ENCODE measurements at regions not wholly inside any gene's neighbourhood (a gene's known extent, or its start where the extent isn't known, plus 50 kb on each side); places are given as distances from the start of the nearest gene placed in this dataset.
A peak's percentile ranks its signal among the peaks of the same experiment; 100 is the strongest.
"Not testable (repeated sequence)": the region's sequence is repeated elsewhere in the genome, so short reads cannot be mapped to it uniquely, and the experiment has no call there.

- DNase-seq (ENCODE audit: low read depth in 4 of 4, low spot score in 2 of 4) = no peak
These were observed 159.9 kb upstream of the FBXL17 start for GRCh38 chr5:108541836-108542235.

GRCh38 chr5:108536321-108536720, 154.4 kb upstream of the FBXL17 start:
- no peak for DNase-seq (ENCODE audit: low read depth in 4 of 4, low spot score in 2 of 4)

- not testable (repeated sequence) for DNase-seq (ENCODE audit: low read depth in 4 of 4, low spot score in 2 of 4)
These were observed 150.2 kb upstream of the FBXL17 start for GRCh38 chr5:108532129-108532445.

- no peak for DNase-seq (ENCODE audit: low read depth in 4 of 4, low spot score in 2 of 4)
These were observed 149.7 kb upstream of the FBXL17 start for GRCh38 chr5:108531367-108532128.

GRCh38 chr5:108530706-108531105, 148.8 kb upstream of the FBXL17 start:
- no peak for DNase-seq (ENCODE audit: low read depth in 4 of 4, low spot score in 2 of 4)

GRCh38 chr5:108529381-108529780, 147.5 kb upstream of the FBXL17 start:
- DNase-seq (ENCODE audit: low read depth in 4 of 4, low spot score in 2 of 4) = no peak

- DNase-seq (ENCODE audit: low read depth in 4 of 4, low spot score in 2 of 4) = no peak
These were observed 146.8 kb upstream of the FBXL17 start for GRCh38 chr5:108528655-108529054.

GRCh38 chr5:108524564-108524963, 142.7 kb upstream of the FBXL17 start:
- DNase-seq (ENCODE audit: low read depth in 4 of 4, low spot score in 2 of 4) = no peak

GRCh38 chr5:108523360-108523759, 141.5 kb upstream of the FBXL17 start:
- no peak for DNase-seq (ENCODE audit: low read depth in 4 of 4, low spot score in 2 of 4)

- DNase-seq (ENCODE audit: low read depth in 4 of 4, low spot score in 2 of 4) = peak in 3 of 4 donors; percentile 19 to 41 (median 23)
These were observed 140.1 kb upstream of the FBXL17 start for GRCh38 chr5:108521841-108522506.

- DNase-seq (ENCODE audit: low read depth in 4 of 4, low spot score in 2 of 4) = no peak
These were observed 139.3 kb upstream of the FBXL17 start for GRCh38 chr5:108521011-108521700.

GRCh38 chr5:108516785-108517184, 134.9 kb upstream of the FBXL17 start:
- DNase-seq (ENCODE audit: low read depth in 4 of 4, low spot score in 2 of 4) = no peak

GRCh38 chr5:108515517-108516105, 133.7 kb upstream of the FBXL17 start:
- DNase-seq (ENCODE audit: low read depth in 4 of 4, low spot score in 2 of 4) = no peak

- no peak for DNase-seq (ENCODE audit: low read depth in 4 of 4, low spot score in 2 of 4)
These were observed 127.1 kb upstream of the FBXL17 start for GRCh38 chr5:108508979-108509378.

- DNase-seq (ENCODE audit: low read depth in 4 of 4, low spot score in 2 of 4) = no peak
These were observed 125.7 kb upstream of the FBXL17 start for GRCh38 chr5:108507631-108508030.

- DNase-seq (ENCODE audit: low read depth in 4 of 4, low spot score in 2 of 4) = no peak
These were observed 123.7 kb upstream of the FBXL17 start for GRCh38 chr5:108505608-108506007.

- no peak for DNase-seq (ENCODE audit: low read depth in 4 of 4, low spot score in 2 of 4)
These were observed 123.1 kb upstream of the FBXL17 start for GRCh38 chr5:108504974-108505373.

GRCh38 chr5:108503986-108504385, 122.1 kb upstream of the FBXL17 start:
- DNase-seq (ENCODE audit: low read depth in 4 of 4, low spot score in 2 of 4) = no peak

GRCh38 chr5:108495615-108496014, 113.7 kb upstream of the FBXL17 start:
- DNase-seq (ENCODE audit: low read depth in 4 of 4, low spot score in 2 of 4) = not testable (repeated sequence)

- no peak for DNase-seq (ENCODE audit: low read depth in 4 of 4, low spot score in 2 of 4)
These were observed 106.1 kb upstream of the FBXL17 start for GRCh38 chr5:108487951-108488350.

GRCh38 chr5:108484035-108484434, 102.1 kb upstream of the FBXL17 start:
- no peak for DNase-seq (ENCODE audit: low read depth in 4 of 4, low spot score in 2 of 4)

Data from left renal cortex interstitium (tissue), 4 donors.